Gastroesophageal sphincter (tissue), 3 donors: ENCODE measurements at regions not wholly inside any gene's neighbourhood (a gene's known extent, or its start where the extent isn't known, plus 50 kb on each side); places are given as distances from the start of the nearest gene placed in this dataset.

Experiments
- EP300 ChIP-seq: sonication (generic); formaldehyde crosslinking; IDR thresholded peaks from one replicate; pipeline ENCODE4 v1.6.1; 2017; ENCODE audit warnings: antibody characterized with exemption, mild to moderate bottlenecking
- POLR2AphosphoS5 ChIP-seq: sonication (generic); formaldehyde crosslinking; IDR thresholded peaks from one replicate; pipeline ENCODE4 v1.6.1; 2017; ENCODE audit warnings: antibody characterized with exemption
- TF ChIP-seq, protein P1 (sequence below), 4 experiments: fragments of 200-600 bp in 2 of 4; fragments of 450-650 bp in 2 of 4; sonication (generic) in 1 of 4; IDR thresholded peaks; one replicate each; pipeline ENCODE4 v1.5.1; 2017 to 2019; ENCODE audit warnings: antibody characterized with exemption in 4 of 4, mild to moderate bottlenecking in 2 of 4, moderate library complexity in 2 of 4

DNA sequence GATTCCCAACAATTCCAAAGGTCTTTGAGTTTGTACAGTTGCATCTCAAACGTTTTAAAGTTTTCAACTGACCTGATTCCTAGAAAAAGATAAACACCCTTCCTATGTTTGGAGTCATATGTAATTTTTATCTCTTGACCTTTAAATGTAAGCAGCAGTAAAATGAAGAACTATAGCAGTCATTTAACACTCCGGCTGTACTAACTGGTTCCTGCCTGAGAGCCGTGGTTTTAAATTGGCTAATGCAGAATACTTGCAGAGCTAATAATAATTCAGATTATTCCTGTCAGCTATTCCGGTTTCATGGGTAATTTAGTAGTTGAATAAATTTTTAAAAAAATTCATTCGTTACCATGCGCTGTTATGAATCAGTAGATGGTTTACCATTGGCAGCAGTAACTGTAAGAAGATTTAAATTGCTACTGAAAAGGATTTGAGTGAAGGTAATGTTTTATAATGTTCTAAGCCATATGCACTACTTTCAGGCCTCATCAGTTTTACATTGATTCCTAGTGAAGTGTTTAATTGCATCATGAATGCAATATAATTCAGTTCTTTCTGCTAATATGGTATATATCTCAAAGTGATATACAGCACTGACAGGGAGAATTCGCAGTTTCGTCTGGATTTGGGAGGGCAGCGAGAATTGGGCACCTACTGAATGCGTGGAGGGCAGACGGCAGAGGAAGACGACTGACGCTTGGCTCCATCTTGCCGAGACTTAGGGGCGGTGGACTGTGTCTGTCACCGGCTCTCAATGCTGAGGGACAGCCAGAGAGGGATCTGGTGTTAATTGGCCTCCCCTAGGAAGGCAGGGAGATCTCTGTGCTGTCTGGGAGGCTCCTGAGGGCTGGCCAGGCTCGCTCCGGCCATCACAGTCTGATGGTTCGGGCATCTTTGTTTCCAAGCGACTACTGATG lies 217.7 kb downstream of the PHETA1 start:
- TF ChIP-seq, protein P1, sequence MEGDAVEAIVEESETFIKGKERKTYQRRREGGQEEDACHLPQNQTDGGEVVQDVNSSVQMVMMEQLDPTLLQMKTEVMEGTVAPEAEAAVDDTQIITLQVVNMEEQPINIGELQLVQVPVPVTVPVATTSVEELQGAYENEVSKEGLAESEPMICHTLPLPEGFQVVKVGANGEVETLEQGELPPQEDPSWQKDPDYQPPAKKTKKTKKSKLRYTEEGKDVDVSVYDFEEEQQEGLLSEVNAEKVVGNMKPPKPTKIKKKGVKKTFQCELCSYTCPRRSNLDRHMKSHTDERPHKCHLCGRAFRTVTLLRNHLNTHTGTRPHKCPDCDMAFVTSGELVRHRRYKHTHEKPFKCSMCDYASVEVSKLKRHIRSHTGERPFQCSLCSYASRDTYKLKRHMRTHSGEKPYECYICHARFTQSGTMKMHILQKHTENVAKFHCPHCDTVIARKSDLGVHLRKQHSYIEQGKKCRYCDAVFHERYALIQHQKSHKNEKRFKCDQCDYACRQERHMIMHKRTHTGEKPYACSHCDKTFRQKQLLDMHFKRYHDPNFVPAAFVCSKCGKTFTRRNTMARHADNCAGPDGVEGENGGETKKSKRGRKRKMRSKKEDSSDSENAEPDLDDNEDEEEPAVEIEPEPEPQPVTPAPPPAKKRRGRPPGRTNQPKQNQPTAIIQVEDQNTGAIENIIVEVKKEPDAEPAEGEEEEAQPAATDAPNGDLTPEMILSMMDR (IDR thresholded peaks at IDR 0.05): no peak
- no peak for TF ChIP-seq EP300
- no peak for TF ChIP-seq POLR2AphosphoS5
